Midbrain (tissue), 1 donor: ENCODE measurements at regions not wholly inside any gene's neighbourhood (a gene's known extent, or its start where the extent isn't known, plus 50 kb on each side); places are given as distances from the start of the nearest gene placed in this dataset.
A peak's percentile ranks its signal among the peaks of the same experiment; 100 is the strongest.
"Not testable (repeated sequence)": the region's sequence is repeated elsewhere in the genome, so short reads cannot be mapped to it uniquely, and the experiment has no call there.

Source experiments
- DNase-seq: peaks from one replicate; lab custom pipeline; 2025; lab: John Stamatoyannopoulos, UW

GRCh38 chr16:21516705-21517040 lies 82.7 kb upstream of the METTL9 start:
- not testable (repeated sequence) for DNase-seq

DNA sequence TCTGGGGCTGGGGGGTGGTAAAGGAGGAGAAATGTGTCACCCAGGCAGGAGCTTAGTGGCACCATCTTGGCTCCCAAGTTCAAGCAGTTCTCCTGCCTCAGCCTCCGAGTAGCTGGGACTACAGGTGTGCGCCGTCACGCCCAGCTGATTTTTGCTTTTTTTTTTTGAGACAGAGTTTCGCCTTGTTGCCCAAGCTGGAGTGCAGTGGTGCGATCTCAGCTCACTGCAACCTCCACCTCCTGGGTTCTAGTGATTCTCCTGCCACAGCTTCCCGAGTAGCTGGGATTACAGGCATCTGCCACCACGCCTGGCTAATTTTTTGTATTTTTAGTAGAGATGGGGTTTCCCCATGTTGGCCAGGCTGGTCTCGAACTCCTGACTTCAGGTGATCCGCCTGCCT lies 82.1 kb upstream of the METTL9 start:
- DNase-seq = not testable (repeated sequence)

DNA sequence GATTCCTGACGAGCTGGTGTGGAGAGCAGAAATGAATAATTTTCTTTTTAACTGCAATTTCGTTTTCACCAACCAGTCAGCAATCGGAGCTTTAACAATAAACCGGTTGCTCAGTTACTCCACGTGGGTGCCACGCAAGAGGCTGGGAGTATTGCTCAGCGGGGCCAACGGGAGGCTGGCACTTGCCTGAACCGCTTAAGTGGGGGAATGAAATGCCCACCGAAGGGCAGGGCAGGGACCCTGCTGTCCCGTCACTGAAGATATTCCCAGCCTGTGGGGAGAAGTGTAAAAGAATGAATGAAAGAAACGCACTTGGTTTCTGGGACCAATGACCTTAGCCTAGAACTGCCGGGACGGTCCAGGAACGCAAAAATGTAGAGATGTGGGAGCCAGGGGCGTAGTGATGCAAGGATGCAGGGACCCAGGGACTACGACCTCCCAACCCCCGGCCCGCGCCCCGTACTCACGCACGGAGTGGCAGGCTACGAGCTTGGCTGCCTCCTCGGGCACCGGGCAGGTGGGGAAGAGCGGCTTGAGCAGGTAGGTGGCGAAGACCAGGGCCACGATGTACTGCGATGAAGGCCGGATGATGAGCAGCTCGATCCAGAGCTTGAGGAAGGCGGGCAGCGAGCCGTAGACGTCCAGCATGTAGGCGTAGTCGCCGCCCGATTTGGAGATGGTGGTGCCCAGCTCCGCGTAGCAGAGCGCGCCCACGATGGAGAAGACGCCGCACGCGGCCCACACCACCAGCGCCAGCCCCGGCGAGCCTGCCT lies 79.8 kb upstream of the METTL9 start:
- peak; percentile 17 for DNase-seq

GRCh38 chr16:21520134-21521047 lies 79.0 kb upstream of the METTL9 start:
- peak; percentile 98 for DNase-seq

DNA sequence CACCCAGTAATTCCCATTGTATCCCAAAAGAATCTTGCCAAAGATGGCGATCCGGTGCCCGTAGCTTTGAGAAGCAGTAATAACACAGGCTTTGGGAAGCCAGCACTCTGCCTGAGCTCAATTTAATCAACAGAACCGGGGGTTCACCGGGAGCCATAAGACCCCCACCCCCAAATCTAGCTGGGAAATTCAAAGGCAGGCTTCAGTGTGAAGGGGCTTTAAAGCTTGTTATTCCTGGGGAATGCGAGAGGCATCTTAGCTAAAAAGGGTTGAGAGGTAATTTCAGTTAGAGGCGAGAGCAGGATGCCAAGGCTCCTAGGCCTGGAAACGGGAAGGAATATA lies 78.4 kb upstream of the METTL9 start:
- not testable (repeated sequence) for DNase-seq

GRCh38 chr16:21521390-21522143 lies 77.8 kb upstream of the METTL9 start:
- peak; percentile 40 for DNase-seq

DNA sequence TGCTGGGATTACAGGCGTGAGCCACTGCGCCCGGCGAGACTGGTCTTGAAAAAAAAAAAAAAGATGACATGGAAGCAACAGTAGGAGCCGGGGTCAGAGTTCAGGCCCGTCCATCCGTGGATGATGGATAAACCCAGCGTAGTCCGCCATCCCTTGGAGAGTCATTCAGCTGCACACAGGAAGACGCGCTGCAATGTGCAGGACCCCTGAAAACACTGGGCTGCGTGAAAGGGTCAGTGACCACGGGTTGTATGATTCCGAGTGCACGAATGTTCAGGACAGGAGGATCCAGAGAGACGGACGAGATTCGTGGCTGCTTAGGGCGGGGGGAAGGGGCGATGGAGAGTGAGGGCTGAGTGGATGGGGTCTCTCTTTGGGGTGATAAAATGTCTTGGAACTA lies 76.5 kb upstream of the METTL9 start:
- DNase-seq = not testable (repeated sequence)

GRCh38 chr16:21523411-21524067 lies 75.8 kb upstream of the METTL9 start:
- DNase-seq = no peak

DNA sequence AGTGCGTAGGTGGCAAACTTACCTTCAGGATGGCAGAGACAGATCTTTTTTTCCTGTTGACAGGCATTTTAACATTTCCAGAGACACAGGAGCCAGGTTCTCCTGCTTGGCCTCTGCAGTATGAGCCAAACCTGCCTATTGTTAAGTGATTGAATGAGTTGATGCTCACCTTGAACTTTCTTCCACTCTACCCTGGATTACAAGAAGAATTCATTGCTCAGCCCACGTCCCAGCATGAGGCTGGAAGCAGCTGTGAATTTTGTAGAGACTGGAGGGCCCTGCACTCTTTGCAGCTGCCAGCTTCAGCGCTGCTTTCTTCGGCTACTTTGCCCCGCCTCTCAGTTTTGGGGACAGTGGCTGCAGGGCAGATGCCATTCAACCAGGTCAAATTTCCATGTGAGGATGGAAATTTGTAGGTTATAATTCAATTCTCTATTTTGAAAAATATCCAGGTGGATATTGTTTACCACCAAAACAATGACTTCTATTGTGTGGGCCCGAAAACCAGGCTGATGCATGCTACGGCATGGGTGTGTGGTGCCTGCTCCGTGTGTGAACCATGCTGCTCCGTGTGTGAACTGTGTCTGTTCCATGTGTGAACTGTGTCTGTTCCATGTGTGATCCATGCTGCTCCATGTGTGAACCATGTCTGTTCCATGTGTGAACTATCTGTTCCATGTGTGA lies 75.2 kb upstream of the METTL9 start:
- DNase-seq = no peak

- DNase-seq = not testable (repeated sequence)
These were observed 74.7 kb upstream of the METTL9 start for GRCh38 chr16:21524752-21525028.

GRCh38 chr16:21525029-21525895 lies 74.1 kb upstream of the METTL9 start:
- DNase-seq = not testable (repeated sequence)

DNA sequence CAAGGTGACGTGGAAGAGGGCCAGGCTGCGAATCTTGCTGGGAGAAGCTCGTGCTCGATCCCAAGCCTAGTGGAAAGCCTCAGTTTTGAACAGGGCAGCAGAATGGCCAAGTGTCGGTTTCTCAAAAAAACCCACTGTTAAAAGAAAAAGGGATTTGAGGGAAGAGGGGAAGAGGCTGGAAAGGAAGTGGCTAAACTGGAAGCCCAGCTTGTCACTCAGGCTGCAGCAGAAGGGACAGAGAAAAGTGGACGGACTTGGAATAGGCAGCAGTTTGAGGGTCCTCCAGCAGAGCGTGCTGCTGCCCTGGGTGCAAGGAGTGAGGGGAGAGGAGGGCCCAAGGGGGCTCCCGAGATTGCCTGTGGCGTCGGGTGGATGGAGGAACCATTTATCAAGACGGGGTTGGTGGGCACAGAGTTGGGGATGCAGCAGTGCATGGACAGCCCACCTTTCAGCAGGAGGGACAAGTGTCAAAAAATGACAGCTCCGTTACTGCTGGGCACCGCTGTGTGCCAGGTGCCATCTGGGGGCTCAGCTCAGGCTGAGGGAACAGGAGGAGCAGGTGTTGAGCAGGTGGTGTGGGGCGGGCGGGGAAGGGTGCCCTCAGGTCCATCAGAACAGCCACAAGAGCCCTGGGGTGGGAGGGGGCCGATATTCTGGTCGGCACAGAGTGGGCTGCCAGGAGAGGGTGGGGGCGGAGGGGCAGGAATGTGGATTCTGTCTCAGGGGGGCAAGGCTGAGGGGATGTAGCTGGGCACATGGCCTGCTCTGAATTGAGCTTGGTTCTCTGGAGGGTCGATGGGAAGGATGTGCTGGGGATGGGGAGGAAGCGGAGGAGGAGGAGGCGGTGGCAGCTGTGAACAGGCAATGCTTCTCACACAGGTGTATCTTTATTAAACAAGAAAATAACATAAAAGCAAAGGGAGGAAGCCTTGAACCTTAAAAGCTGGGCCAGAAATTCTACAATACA lies 73.1 kb upstream of the METTL9 start:
- not testable (repeated sequence) for DNase-seq

DNA sequence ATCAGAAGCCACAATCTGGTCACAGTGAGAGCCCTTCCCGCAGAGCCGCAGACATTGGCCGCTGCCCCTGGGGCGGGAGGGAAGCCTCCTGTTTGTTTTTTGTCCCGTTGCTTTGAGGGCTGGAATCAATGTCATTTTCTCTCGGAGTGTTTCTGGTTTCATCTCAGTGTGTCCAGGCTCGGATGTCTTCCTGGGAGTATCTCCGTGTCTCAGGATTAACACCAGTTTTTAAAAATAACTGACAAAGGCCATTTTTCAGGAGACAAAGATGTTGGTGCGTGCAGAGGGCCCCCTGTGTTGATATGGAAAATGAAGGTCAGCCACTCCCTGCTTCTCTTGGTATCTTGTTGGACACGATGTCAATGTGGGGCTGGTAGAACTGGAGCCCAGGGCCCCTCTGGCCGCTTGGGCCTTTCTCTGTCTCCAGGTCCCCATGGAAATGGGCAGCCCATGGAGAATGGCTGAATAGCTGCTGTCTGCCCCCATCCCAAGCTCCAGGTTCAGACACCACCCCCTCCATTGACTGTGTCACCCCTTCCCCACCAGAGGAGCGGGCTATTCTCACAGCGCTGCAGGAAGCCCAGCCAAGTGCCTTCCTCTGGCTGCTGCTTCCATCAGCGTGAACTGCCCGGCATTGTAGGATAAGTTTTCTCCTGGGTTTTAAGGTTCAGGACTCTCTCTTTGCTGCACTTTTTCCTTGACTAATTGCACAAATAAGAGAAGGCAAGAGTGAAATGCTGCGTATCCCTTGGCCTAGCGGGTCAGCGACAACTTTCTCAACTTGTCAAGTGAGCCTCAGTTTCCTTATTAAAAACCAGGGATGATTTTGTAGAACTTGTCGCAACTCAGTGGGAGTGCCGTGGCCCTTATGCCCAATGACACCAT lies 72.2 kb upstream of the METTL9 start:
- DNase-seq = no peak

- DNase-seq = not testable (repeated sequence)
These were observed 70.2 kb upstream of the METTL9 start for GRCh38 chr16:21529060-21529658.

- DNase-seq = not testable (repeated sequence)
These were observed 68.5 kb upstream of the METTL9 start for GRCh38 chr16:21530729-21531383.

DNA sequence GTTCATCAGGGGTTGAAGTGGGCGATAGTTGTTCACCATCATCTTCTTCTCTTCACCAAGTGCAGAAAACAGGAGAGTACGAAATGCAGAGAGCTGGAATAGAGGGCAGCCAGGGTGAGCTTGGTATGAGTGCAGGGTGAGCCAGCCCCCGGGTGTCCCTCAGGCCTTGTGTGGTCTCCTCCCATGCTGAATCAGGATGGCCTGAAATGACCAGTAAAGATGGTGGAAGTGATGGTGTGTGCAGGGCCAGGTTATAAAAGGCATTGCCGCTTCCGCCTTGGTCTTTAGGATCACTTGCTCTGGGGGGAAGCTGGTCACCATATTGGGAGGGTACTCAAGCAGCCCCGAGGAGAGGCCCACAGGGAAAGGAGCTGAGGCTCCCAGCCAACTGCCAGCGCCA lies 66.4 kb upstream of the METTL9 start:
- DNase-seq = not testable (repeated sequence)

DNA sequence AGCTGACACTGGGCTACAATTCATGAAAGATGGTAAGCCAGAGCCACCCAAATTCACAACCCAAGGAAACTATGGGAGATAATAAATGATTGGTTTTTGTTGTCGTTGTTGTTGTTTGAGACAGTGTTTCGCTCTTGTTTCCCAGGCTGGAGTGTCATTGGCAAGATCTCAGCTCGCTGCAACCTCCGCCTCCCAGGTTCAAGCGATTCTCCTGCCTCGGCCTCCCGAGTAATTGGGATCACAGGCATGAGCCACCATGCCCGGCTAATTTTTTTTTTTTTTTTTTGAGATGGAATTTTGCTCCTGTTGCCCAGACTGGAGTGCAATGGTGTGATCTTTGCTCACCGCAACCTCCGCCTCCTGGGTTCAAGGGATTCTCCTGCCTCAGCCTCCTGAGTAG lies 65.9 kb upstream of the METTL9 start:
- not testable (repeated sequence) for DNase-seq
